ENCODE measurements at regions not wholly inside any gene's neighbourhood (a gene's known extent, or its start where the extent isn't known, plus 50 kb on each side); places are given as distances from the start of the nearest gene placed in this dataset.

DNA sequence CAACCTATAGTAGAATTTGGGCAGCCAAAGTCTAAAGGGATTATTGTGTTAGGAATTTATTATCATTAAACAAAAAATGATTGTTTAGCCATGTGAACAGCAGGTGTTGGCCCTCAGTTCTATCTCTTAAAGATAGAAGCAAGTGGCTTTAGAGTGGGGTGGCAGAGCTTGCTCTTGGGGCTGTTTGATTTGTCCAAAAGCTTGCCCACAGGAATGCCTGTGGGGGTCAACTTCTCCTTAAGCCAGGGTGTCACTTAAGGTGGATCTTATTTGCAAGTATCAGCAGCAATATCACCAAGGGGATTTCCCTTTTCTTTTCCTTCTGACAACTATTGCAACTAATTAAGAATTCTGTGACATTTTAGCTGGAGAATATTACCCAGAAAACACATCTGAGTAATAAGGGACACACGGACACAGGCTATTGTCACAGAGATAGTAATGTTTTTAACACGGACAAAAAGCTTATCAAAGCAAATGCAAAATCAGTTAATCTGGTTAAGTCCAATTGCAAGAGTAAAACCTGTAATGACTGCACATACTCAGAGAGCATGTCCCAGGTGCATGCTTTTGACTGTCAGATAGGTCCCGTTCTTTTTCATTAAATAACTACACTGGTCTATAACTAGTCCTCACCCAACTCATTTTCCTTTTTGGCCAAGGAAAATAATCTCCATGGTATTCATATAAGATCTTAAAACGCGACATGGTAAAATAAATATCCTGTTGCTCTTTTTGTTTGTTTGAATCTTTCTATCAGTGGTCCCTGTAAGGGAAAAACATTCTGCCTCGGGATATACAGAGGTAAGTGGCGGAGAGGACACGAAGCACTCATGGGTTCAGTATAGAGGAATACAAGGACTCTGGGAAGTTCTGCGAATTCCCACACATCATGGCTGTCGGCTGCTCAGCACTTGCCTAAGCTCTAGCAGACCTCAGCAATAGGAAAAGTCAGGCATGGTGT is 172.1 kb upstream of the RFC3 start:
- TF ChIP-seq CTCF (IDR thresholded peaks at IDR 0.05; ENCODE audit: insufficient read depth, low read length, poor library complexity, severe bottlenecking) = no peak
- Histone ChIP-seq H3K4me3 (replicated peaks; ENCODE audit: low read depth, low read length) (no peak overlapping the region), H3K36me3 (ENCODE audit: control insufficient read depth, insufficient read depth, low read length) (no peaks in the 10 kb centered on the region), H3K27me3 (replicated peaks; ENCODE audit: control insufficient read depth, insufficient read depth, low read length) (no peaks in the 10 kb centered on the region)
- DNase-seq (ENCODE audit: extremely low read depth, insufficient read length) = no peak

DNA sequence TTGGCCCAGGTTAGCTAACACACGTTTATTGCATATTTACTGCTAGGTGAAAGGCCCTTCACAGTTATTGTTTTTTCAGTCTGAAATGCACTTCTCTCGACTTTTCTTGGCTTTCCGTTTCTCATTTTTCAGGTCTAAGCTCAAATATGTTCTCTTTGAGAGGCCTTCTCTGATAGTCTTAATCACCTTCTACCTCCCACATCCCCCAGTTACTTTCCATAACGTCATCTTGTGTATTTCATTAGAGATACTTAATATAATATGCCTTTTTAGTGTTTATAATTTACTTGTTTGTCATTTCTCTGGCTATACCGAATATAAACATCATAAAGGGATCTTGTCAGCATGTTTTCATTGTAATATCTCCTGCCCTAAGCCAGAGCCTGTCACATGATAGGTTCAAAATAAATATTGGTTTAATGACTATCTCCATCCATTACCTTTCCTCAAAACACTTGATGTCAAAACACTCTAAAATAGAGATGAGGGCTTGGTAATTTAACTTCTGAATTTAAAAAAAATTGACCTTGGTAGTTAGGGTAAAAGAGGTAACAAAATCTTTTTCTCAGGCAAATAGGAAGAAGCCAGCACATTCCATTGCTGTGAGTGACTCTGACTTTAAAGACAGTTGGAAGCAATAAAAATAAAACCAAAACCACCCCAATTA is 168.6 kb upstream of the RFC3 start:
- no peak for TF ChIP-seq CTCF (IDR thresholded peaks at IDR 0.05; ENCODE audit: insufficient read depth, low read length, poor library complexity, severe bottlenecking)
- Histone ChIP-seq H3K27me3 (replicated peaks; ENCODE audit: control insufficient read depth, insufficient read depth, low read length) (no peaks in the 10 kb centered on the region), H3K4me3 (replicated peaks; ENCODE audit: low read depth, low read length) (no peak overlapping the region), H3K36me3 (ENCODE audit: control insufficient read depth, insufficient read depth, low read length) (no peaks in the 10 kb centered on the region)
- DNase-seq (ENCODE audit: extremely low read depth, insufficient read length) = no peak

DNA sequence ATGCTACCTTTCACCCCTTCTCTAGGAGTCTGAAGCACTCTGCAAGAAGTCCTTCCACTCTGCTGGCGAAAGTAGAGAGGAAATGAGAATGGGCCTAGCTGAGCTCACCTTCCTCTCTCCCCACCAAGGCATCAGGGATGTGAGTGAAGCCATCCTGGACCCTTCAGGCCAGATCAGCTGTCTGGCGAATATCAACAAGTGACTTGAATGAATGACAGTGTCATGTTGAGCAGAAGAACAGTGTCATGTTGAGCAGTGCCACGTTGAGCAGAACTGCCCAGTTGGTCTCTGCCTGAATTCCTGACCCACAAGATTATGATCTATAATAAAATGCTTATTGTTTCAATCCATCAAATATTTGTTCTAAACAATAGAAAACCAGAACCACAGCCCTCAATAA is 166.2 kb upstream of the RFC3 start:
- no peak for TF ChIP-seq CTCF (IDR thresholded peaks at IDR 0.05; ENCODE audit: insufficient read depth, low read length, poor library complexity, severe bottlenecking)

DNA sequence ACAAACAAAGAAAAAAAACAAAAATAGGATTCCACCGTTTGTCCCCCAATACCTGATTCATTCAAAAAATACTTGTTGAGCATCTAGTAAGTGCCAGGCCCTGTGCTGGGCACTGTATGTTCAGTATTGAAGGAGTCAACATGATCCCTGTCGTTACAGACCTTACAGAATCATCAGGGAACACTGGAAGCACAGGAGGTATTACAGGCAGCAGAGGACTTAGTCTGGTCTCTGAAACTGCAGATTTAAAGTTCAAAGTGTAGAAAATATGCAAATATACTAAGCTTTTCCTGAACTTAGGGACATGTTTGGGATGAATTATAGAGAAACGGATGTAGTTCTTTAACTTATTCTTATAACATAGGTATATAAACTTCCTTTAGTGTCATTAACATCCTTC is 160.7 kb upstream of the RFC3 start:
- TF ChIP-seq CTCF (IDR thresholded peaks at IDR 0.05; ENCODE audit: insufficient read depth, low read length, poor library complexity, severe bottlenecking) = no peak
- no peak for DNase-seq (ENCODE audit: extremely low read depth, insufficient read length)
- no peaks in the 10 kb centered on the region for H3K27me3 ChIP-seq (replicated peaks; ENCODE audit: control insufficient read depth, insufficient read depth, low read length)
- H3K36me3 ChIP-seq (ENCODE audit: control insufficient read depth, insufficient read depth, low read length) = no peaks in the 10 kb centered on the region
- H3K4me3 ChIP-seq (replicated peaks; ENCODE audit: low read depth, low read length) = no peak overlapping the region

More for the DNA sequence above, 166.2 kb upstream of the RFC3 start:
- no peak for DNase-seq (ENCODE audit: extremely low read depth, insufficient read length)
- Histone ChIP-seq H3K27me3 (replicated peaks; ENCODE audit: control insufficient read depth, insufficient read depth, low read length) (no peaks in the 10 kb centered on the region), H3K36me3 (ENCODE audit: control insufficient read depth, insufficient read depth, low read length) (no peaks in the 10 kb centered on the region), H3K4me3 (replicated peaks; ENCODE audit: low read depth, low read length) (no peak overlapping the region)

- Histone ChIP-seq H3K36me3 (ENCODE audit: control insufficient read depth, insufficient read depth, low read length) (no peaks in the 10 kb centered on the region), H3K4me3 (replicated peaks; ENCODE audit: low read depth, low read length) (no peak overlapping the region), H3K27me3 (replicated peaks; ENCODE audit: control insufficient read depth, insufficient read depth, low read length) (no peaks in the 10 kb centered on the region)
- DNase-seq (ENCODE audit: extremely low read depth, insufficient read length) = no peak
- no peak for TF ChIP-seq CTCF (IDR thresholded peaks at IDR 0.05; ENCODE audit: insufficient read depth, low read length, poor library complexity, severe bottlenecking)
Measured at GRCh38 chr13:33659466-33659865, 158.5 kb upstream of the RFC3 start.

Data from GM06990 (cell line).